MM.1S (cell line): ENCODE measurements at regions not wholly inside any gene's neighbourhood (a gene's known extent, or its start where the extent isn't known, plus 50 kb on each side); places are given as distances from the start of the nearest gene placed in this dataset.

Experiments used
- EZH2 ChIP-seq: fragments of 300-600 bp; sonication (generic); optimal IDR thresholded peaks from 2 replicates; pipeline ENCODE3; 2017; ENCODE audit warnings: low read depth, mild to moderate bottlenecking, antibody characterized with exemption, low read length, mixed read lengths
- TF ChIP-seq, protein P1 (sequence below): fragments of 300-600 bp; sonication (generic); IDR thresholded peaks from 2 replicates; pipeline ENCODE4 v1.5.1; 2016; ENCODE audit warnings: antibody characterized with exemption, low read length, mixed read lengths

DNA sequence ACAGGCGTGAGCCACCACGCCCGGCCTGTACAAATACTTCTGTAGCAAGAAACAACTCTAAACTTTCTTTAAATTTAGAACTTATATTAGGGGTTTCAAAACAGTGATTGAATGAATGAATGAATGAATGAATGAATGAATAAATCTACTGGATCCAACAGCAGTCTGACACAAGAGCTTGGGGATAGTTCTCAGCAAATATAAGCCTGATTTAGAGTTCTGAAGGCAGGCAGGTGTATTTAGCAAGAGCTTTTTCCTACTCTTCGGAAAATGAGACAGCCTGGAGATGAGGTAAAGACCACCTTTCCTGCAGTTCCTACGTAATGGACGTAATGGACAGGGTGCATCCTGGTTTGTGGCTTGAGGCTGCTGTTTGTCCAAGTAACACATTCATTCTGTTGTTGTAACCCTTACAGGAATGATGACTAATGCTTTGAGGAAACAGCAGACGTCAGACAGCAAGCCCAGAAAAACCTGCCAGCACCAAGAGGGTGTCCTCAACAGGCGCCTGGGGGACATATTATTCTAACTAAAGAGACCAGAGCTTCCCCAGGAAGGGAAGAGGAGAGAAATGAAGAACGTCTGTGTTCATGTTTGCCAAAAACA lies 277.4 kb upstream of the SOX5 start:
- TF ChIP-seq, protein P1, sequence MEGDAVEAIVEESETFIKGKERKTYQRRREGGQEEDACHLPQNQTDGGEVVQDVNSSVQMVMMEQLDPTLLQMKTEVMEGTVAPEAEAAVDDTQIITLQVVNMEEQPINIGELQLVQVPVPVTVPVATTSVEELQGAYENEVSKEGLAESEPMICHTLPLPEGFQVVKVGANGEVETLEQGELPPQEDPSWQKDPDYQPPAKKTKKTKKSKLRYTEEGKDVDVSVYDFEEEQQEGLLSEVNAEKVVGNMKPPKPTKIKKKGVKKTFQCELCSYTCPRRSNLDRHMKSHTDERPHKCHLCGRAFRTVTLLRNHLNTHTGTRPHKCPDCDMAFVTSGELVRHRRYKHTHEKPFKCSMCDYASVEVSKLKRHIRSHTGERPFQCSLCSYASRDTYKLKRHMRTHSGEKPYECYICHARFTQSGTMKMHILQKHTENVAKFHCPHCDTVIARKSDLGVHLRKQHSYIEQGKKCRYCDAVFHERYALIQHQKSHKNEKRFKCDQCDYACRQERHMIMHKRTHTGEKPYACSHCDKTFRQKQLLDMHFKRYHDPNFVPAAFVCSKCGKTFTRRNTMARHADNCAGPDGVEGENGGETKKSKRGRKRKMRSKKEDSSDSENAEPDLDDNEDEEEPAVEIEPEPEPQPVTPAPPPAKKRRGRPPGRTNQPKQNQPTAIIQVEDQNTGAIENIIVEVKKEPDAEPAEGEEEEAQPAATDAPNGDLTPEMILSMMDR: no peak
- TF ChIP-seq EZH2: no peak
